ENCODE measurements at regions not wholly inside any gene's neighbourhood (a gene's known extent, or its start where the extent isn't known, plus 50 kb on each side); places are given as distances from the start of the nearest gene placed in this dataset.

GRCh38 chr13:26985285-26985878, 186.2 kb downstream of the USP12 start:
- Histone ChIP-seq H3K4me1 (ENCODE audit: insufficient read depth, low read length) (no peaks in the 10 kb centered on the region), H3K9me3 (ENCODE audit: control insufficient read depth, low read depth, low read length) (no peaks in the 10 kb centered on the region), H2BK120ac (ENCODE audit: low read depth, low read length, poor library complexity, severe bottlenecking) (no peak overlapping the region), H2AK5ac (ENCODE audit: insufficient read length, low read length) (no peak overlapping the region), H3K9ac (ENCODE audit: extremely low read depth, insufficient read length, low read length) (no peak overlapping the region), H3K18ac (ENCODE audit: insufficient read length, low read depth, low read length) (no peak overlapping the region), H2BK15ac (ENCODE audit: low read depth, low read length) (no peak overlapping the region), H3K14ac (ENCODE audit: insufficient read depth, low read length) (no peak overlapping the region), H3K56ac (ENCODE audit: insufficient read length, low read depth, low read length) (no peak overlapping the region), H4K20me1 (ENCODE audit: control insufficient read depth, insufficient read depth, insufficient read length) (no peaks in the 10 kb centered on the region), H3K27me3 (ENCODE audit: insufficient read depth, low read length) (no peaks in the 10 kb centered on the region), H2BK12ac (ENCODE audit: insufficient read length, low read depth, low read length) (no peak overlapping the region), H4K5ac (ENCODE audit: insufficient read length, low read depth, low read length) (no peak overlapping the region), H3K23ac (ENCODE audit: insufficient read length, low read depth, low read length) (no peak overlapping the region), H2BK20ac (ENCODE audit: low read depth, low read length, poor library complexity, severe bottlenecking) (no peak overlapping the region), H3K27ac (ENCODE audit: insufficient read length, low read depth, low read length) (no peak overlapping the region), H3K4ac (ENCODE audit: low read depth, low read length) (no peak overlapping the region), H4K91ac (ENCODE audit: insufficient read length, low read depth, low read length) (no peak overlapping the region), H3T11ph (ENCODE audit: low read length) (no peak overlapping the region), H3K79me1 (ENCODE audit: insufficient read depth, low read depth, low read length, poor library complexity, severe bottlenecking) (no peaks in the 10 kb centered on the region), H2BK5ac (ENCODE audit: insufficient read length, low read length) (no peak overlapping the region), H3K23me2 (ENCODE audit: insufficient read length, low read depth, low read length, poor library complexity, severe bottlenecking) (no peaks in the 10 kb centered on the region), H4K8ac (replicated peaks; ENCODE audit: insufficient read length, low read depth, low read length) (no peak overlapping the region), H2AFZ (ENCODE audit: low read length) (no peak overlapping the region), H3K4me2 (ENCODE audit: insufficient read depth, insufficient read length, low read length) (no peak overlapping the region), H3K79me2 (ENCODE audit: insufficient read depth, low read length) (no peaks in the 10 kb centered on the region)
- H3K4me1 Mint-ChIP-seq = peaks cover 6 to 8% of the 10 kb centered on the region in 2 experiments
- no peaks in the 10 kb centered on the region for H3K9me3 Mint-ChIP-seq
- peaks cover 4% of the 10 kb centered on the region; the same call in 1 of the 2 replicates for H3K27me3 Mint-ChIP-seq (ENCODE audit: low read depth)
- H3K27ac Mint-ChIP-seq = no peak overlapping the region; a peak in 1 of 7 replicates
- TF ChIP-seq CTCF (conservative IDR thresholded peaks at IDR 0.05) = peak; percentile 90
- no CpG with 5 or more reads among the region's 6 CpGs for WGBS (ENCODE audit: extremely low coverage, insufficient read length, low lambda C conversion rate)
- no peak overlapping the region for H3K4me3 Mint-ChIP-seq
- DNase-seq = peak; percentile 57
- no peaks in the 10 kb centered on the region for H3K36me3 Mint-ChIP-seq (ENCODE audit: insufficient read depth in 1 of 3, low read depth in 3 of 3)
